ENCODE measurements at regions not wholly inside any gene's neighbourhood (a gene's known extent, or its start where the extent isn't known, plus 50 kb on each side); places are given as distances from the start of the nearest gene placed in this dataset.
"Not testable (repeated sequence)": the region's sequence is repeated elsewhere in the genome, so short reads cannot be mapped to it uniquely, and the experiment has no call there.

- H4K20me1 ChIP-seq (ENCODE audit: insufficient read depth, low read length): no peaks in the 10 kb centered on the region
- DNase-seq (ENCODE audit: insufficient read length, low spot score, missing footprints): no peak
- no peaks in the 10 kb centered on the region for H3K27me3 ChIP-seq (ENCODE audit: insufficient read depth, low read length)
Measured at GRCh38 chr13:93037780-93038179, 188.8 kb upstream of the GPC6 start.

GRCh38 chr13:93038187-93038586 lies 188.4 kb upstream of the GPC6 start:
- TF ChIP-seq CTCF (IDR thresholded peaks at IDR 0.05; ENCODE audit: extremely low read depth, low read depth, low read length): no peak
- H3K27me3 ChIP-seq (ENCODE audit: insufficient read depth, low read length): no peaks in the 10 kb centered on the region
- no peak overlapping the region for H3K4me2 ChIP-seq (ENCODE audit: insufficient read depth, low read length)
- no peaks in the 10 kb centered on the region for H3K36me3 ChIP-seq (ENCODE audit: insufficient read depth, low read length)
- H3K27ac ChIP-seq (ENCODE audit: low read depth, low read length): no peak overlapping the region
- H4K20me1 ChIP-seq (ENCODE audit: insufficient read depth, low read length): no peaks in the 10 kb centered on the region
- H3K79me2 ChIP-seq (ENCODE audit: insufficient read depth, low read length): no peaks in the 10 kb centered on the region
- H3K4me3 ChIP-seq (ENCODE audit: insufficient read depth, low read length): no peak overlapping the region
- DNase-seq (ENCODE audit: insufficient read length, low spot score, missing footprints): no peak
- H3K4me1 ChIP-seq (ENCODE audit: insufficient read depth, low read length): no peaks in the 10 kb centered on the region
- no peaks in the 10 kb centered on the region for H3K9me3 ChIP-seq (ENCODE audit: low read depth, low read length)
- no peak overlapping the region for H2AFZ ChIP-seq (ENCODE audit: low read length)

More at GRCh38 chr13:93037780-93038179, 188.8 kb upstream of the GPC6 start:
- H3K27ac ChIP-seq (ENCODE audit: low read depth, low read length): no peak overlapping the region
- H3K4me3 ChIP-seq (ENCODE audit: insufficient read depth, low read length): no peak overlapping the region
- no peaks in the 10 kb centered on the region for H3K9me3 ChIP-seq (ENCODE audit: low read depth, low read length)
- H3K4me1 ChIP-seq (ENCODE audit: insufficient read depth, low read length): no peaks in the 10 kb centered on the region
- no peak overlapping the region for H2AFZ ChIP-seq (ENCODE audit: low read length)
- no peaks in the 10 kb centered on the region for H3K36me3 ChIP-seq (ENCODE audit: insufficient read depth, low read length)
- TF ChIP-seq CTCF (IDR thresholded peaks at IDR 0.05; ENCODE audit: extremely low read depth, low read depth, low read length): no peak
- no peak overlapping the region for H3K4me2 ChIP-seq (ENCODE audit: insufficient read depth, low read length)
- no peaks in the 10 kb centered on the region for H3K79me2 ChIP-seq (ENCODE audit: insufficient read depth, low read length)

- peak overlapping the region; percentile 65 for H3K27ac ChIP-seq (ENCODE audit: low read depth, low read length)
- no peak overlapping the region for H3K4me2 ChIP-seq (ENCODE audit: insufficient read depth, low read length)
- peak overlapping the region; percentile 40 for H2AFZ ChIP-seq (ENCODE audit: low read length)
- H4K20me1 ChIP-seq (ENCODE audit: insufficient read depth, low read length): no peaks in the 10 kb centered on the region
- no peaks in the 10 kb centered on the region for H3K79me2 ChIP-seq (ENCODE audit: insufficient read depth, low read length)
- no peak overlapping the region for H3K4me3 ChIP-seq (ENCODE audit: insufficient read depth, low read length)
- no peaks in the 10 kb centered on the region for H3K4me1 ChIP-seq (ENCODE audit: insufficient read depth, low read length)
- DNase-seq (ENCODE audit: insufficient read length, low spot score, missing footprints): no peak
- no peak for TF ChIP-seq CTCF (IDR thresholded peaks at IDR 0.05; ENCODE audit: extremely low read depth, low read depth, low read length)
- no peaks in the 10 kb centered on the region for H3K27me3 ChIP-seq (ENCODE audit: insufficient read depth, low read length)
- no peaks in the 10 kb centered on the region for H3K9me3 ChIP-seq (ENCODE audit: low read depth, low read length)
- H3K36me3 ChIP-seq (ENCODE audit: insufficient read depth, low read length): no peaks in the 10 kb centered on the region
Measured at GRCh38 chr13:93039131-93039530, 187.5 kb upstream of the GPC6 start.

- H3K27me3 ChIP-seq (ENCODE audit: insufficient read depth, low read length); H3K4me3 ChIP-seq (ENCODE audit: insufficient read depth, low read length); H3K36me3 ChIP-seq (ENCODE audit: insufficient read depth, low read length): not testable (repeated sequence)
Measured at GRCh38 chr13:93041566-93041965, 185.0 kb upstream of the GPC6 start.

More at GRCh38 chr13:93041566-93041965, 185.0 kb upstream of the GPC6 start:
- not testable (repeated sequence) for H3K4me2 ChIP-seq (ENCODE audit: insufficient read depth, low read length); DNase-seq (ENCODE audit: insufficient read length, low spot score, missing footprints); H3K9me3 ChIP-seq (ENCODE audit: low read depth, low read length); H4K20me1 ChIP-seq (ENCODE audit: insufficient read depth, low read length); H3K27ac ChIP-seq (ENCODE audit: low read depth, low read length); H3K4me1 ChIP-seq (ENCODE audit: insufficient read depth, low read length); H3K79me2 ChIP-seq (ENCODE audit: insufficient read depth, low read length); H2AFZ ChIP-seq (ENCODE audit: low read length)

All from osteoblast (primary cell).